ENCODE measurements at regions not wholly inside any gene's neighbourhood (a gene's known extent, or its start where the extent isn't known, plus 50 kb on each side); places are given as distances from the start of the nearest gene placed in this dataset.

GRCh38 chr14:71675126-71675899 is 256.9 kb upstream of the RGS6 start:
- Histone ChIP-seq H3K27ac (no peak overlapping the region), H3K27me3 (no peaks in the 10 kb centered on the region), H3K36me3 (peaks cover 0 to 11% (median 0%) of the 10 kb centered on the region in 3 donors), H3K9me3 (no peaks in the 10 kb centered on the region), H3K4me1 (no peaks in the 10 kb centered on the region), H3K4me3 (no peak overlapping the region)
- DNase-seq (no peak), FAIRE-seq (no peak), ATAC-seq (no peak)
- 89 to 90% methylated on average over 7 of the region's 7 CpGs for WGBS, 2 donors
- intact Hi-C loops (cut with DNase I): no loop called here
- TF ChIP-seq CTCF (IDR thresholded peaks at IDR 0.05): no peak

GRCh38 chr14:71675900-71676287 is 256.3 kb upstream of the RGS6 start:
- DNase-seq (no peak), ATAC-seq (no peak), FAIRE-seq (no peak)
- Histone ChIP-seq H3K4me1 (no peaks in the 10 kb centered on the region), H3K9me3 (no peaks in the 10 kb centered on the region), H3K27ac (no peak overlapping the region), H3K4me3 (no peak overlapping the region), H3K27me3 (no peaks in the 10 kb centered on the region), H3K36me3 (peaks cover 0 to 11% (median 0%) of the 10 kb centered on the region in 3 donors)
- 97 to 98% methylated on average over 5 of the region's 5 CpGs for WGBS, 2 donors
- intact Hi-C loops (cut with DNase I): no loop called here
- no peak for TF ChIP-seq CTCF (IDR thresholded peaks at IDR 0.05)

- no peaks in the 10 kb centered on the region for H3K9me3 ChIP-seq
- H3K36me3 ChIP-seq: no peaks in the 10 kb centered on the region
- no peak for ATAC-seq
- no peaks in the 10 kb centered on the region for H3K27me3 ChIP-seq
- no peak overlapping the region for H3K4me3 ChIP-seq
- WGBS, 2 donors: 89 to 90% methylated on average over 10 of the region's 10 CpGs
- TF ChIP-seq CTCF (IDR thresholded peaks at IDR 0.05): no peak
- no peaks in the 10 kb centered on the region for H3K4me1 ChIP-seq
- intact Hi-C loops (cut with DNase I): no loop called here
- no peak overlapping the region for H3K27ac ChIP-seq
- FAIRE-seq: no peak
- no peak for DNase-seq
These were observed 251.4 kb upstream of the RGS6 start for GRCh38 chr14:71680736-71681387.

GRCh38 chr14:71682337-71682736 is 249.9 kb upstream of the RGS6 start:
- 93% methylated on average over 3 of the region's 3 CpGs for WGBS, 2 donors
- DNase-seq (no peak), FAIRE-seq (no peak), ATAC-seq (no peak)
- Histone ChIP-seq H3K27ac (no peak overlapping the region), H3K27me3 (no peaks in the 10 kb centered on the region), H3K4me1 (no peaks in the 10 kb centered on the region), H3K9me3 (no peaks in the 10 kb centered on the region), H3K36me3 (no peaks in the 10 kb centered on the region), H3K4me3 (no peak overlapping the region)
- intact Hi-C loops (cut with DNase I): no loop called here
- no peak for TF ChIP-seq CTCF (IDR thresholded peaks at IDR 0.05)

GRCh38 chr14:71684323-71684722 is 247.9 kb upstream of the RGS6 start:
- 96 to 97% methylated on average over 15 of the region's 15 CpGs for WGBS, 2 donors
- Histone ChIP-seq H3K36me3 (no peaks in the 10 kb centered on the region), H3K9me3 (no peaks in the 10 kb centered on the region), H3K4me1 (no peaks in the 10 kb centered on the region), H3K4me3 (no peak overlapping the region), H3K27ac (no peak overlapping the region), H3K27me3 (no peaks in the 10 kb centered on the region)
- ATAC-seq (no peak), FAIRE-seq (no peak), DNase-seq (no peak)
- TF ChIP-seq CTCF (IDR thresholded peaks at IDR 0.05): no peak
- intact Hi-C loops (cut with DNase I): no loop called here
